Breast epithelium (tissue), 3 donors: ENCODE measurements at regions not wholly inside any gene's neighbourhood (a gene's known extent, or its start where the extent isn't known, plus 50 kb on each side); places are given as distances from the start of the nearest gene placed in this dataset.

Experiments
- POLR2A ChIP-seq: fragments of 450-650 bp; IDR thresholded peaks from one replicate; pipeline ENCODE4 v1.6.1; 2016; ENCODE audit warnings: antibody characterized with exemption, mild to moderate bottlenecking, moderate library complexity
- POLR2AphosphoS5 ChIP-seq, 3 donors: sonication (generic); formaldehyde crosslinking; IDR thresholded peaks; one replicate each; pipeline ENCODE4 v1.6.1; 2017; ENCODE audit warnings: antibody characterized with exemption in 3 of 3
- TF ChIP-seq, protein P1 (sequence below), 3 donors: fragments of 450-650 bp; IDR thresholded peaks; one replicate each; pipeline ENCODE4 v1.5.1; 2016 to 2017; ENCODE audit warnings: antibody characterized with exemption in 3 of 3, mild to moderate bottlenecking in 3 of 3, moderate library complexity in 3 of 3

GRCh38 chr18:27253571-27253970 is 68.5 kb upstream of the CHST9 start:
- TF ChIP-seq, protein P1, sequence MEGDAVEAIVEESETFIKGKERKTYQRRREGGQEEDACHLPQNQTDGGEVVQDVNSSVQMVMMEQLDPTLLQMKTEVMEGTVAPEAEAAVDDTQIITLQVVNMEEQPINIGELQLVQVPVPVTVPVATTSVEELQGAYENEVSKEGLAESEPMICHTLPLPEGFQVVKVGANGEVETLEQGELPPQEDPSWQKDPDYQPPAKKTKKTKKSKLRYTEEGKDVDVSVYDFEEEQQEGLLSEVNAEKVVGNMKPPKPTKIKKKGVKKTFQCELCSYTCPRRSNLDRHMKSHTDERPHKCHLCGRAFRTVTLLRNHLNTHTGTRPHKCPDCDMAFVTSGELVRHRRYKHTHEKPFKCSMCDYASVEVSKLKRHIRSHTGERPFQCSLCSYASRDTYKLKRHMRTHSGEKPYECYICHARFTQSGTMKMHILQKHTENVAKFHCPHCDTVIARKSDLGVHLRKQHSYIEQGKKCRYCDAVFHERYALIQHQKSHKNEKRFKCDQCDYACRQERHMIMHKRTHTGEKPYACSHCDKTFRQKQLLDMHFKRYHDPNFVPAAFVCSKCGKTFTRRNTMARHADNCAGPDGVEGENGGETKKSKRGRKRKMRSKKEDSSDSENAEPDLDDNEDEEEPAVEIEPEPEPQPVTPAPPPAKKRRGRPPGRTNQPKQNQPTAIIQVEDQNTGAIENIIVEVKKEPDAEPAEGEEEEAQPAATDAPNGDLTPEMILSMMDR (IDR thresholded peaks at IDR 0.05) = no peak
- TF ChIP-seq POLR2AphosphoS5 (IDR thresholded peaks at IDR 0.05) (no peak), POLR2A (no peak)
